Keratinocyte (primary cell): ENCODE measurements at regions not wholly inside any gene's neighbourhood (a gene's known extent, or its start where the extent isn't known, plus 50 kb on each side); places are given as distances from the start of the nearest gene placed in this dataset.

ENCODE experiments used
- DNase-seq: peaks from one replicate; pipeline ENCODE4 v3.0.0-alpha.2; 2011; ENCODE audit warnings: low read depth, missing footprints, low spot score
- FAIRE-seq: peaks from 2 replicates; lab custom pipeline; 2011; peaks lifted over from hg19 to GRCh38; lab: Jason Lieb, UNC
- H2AFZ ChIP-seq: 2 replicates; pipeline ENCODE4 v1.6.0; 2012; ENCODE audit warnings: low read length, control low read depth, inconsistent platforms; ENCODE audit not compliant: control insufficient read depth
- H3K27ac ChIP-seq: 2 replicates; pipeline ENCODE4 v1.5.1; 2011; ENCODE audit warnings: low read length; ENCODE audit not compliant: control insufficient read depth, insufficient read depth
- H3K27me3 ChIP-seq: 3 replicates; pipeline ENCODE4 v1.6.0; 2011; ENCODE audit warnings: low read length; ENCODE audit not compliant: control insufficient read depth, insufficient read depth; ENCODE audit errors: extremely low read depth
- H3K36me3 ChIP-seq, 2 experiments: 2 replicates in 1 of 2; 3 replicates in 1 of 2; pipeline ENCODE4 v1.5.1; 2011; ENCODE audit warnings: low read length in 2 of 2, mild to moderate bottlenecking in 1 of 2; ENCODE audit not compliant: control insufficient read depth in 2 of 2, insufficient read depth in 2 of 2; ENCODE audit errors: extremely low read depth in 1 of 2
- H3K4me1 ChIP-seq: 3 replicates; pipeline ENCODE4 v1.5.1; 2011; ENCODE audit warnings: low read length; ENCODE audit not compliant: control insufficient read depth, insufficient read depth; ENCODE audit errors: extremely low read depth
- H3K4me2 ChIP-seq: 3 replicates; pipeline ENCODE4 v1.6.0; 2011; ENCODE audit warnings: low read depth, low read length; ENCODE audit not compliant: control insufficient read depth, insufficient read depth; ENCODE audit errors: extremely low read depth
- H3K4me3 ChIP-seq, 3 experiments: fragments of 200-600 bp in 1 of 3; sonication (generic) in 1 of 3; 2 replicates in 2 of 3; 3 replicates in 1 of 3; pipeline ENCODE4 v1.5.1; 2011 to 2016; ENCODE audit warnings: low read length in 3 of 3, mild to moderate bottlenecking in 3 of 3, control low read depth in 2 of 3, inconsistent platforms in 1 of 3, low read depth in 1 of 3, mixed read lengths in 1 of 3, mixed run types in 1 of 3, moderate library complexity in 1 of 3; ENCODE audit not compliant: control insufficient read depth in 2 of 3, insufficient read depth in 2 of 3; ENCODE audit errors: extremely low read depth in 1 of 3
- H3K79me2 ChIP-seq: 2 replicates; pipeline ENCODE4 v1.6.0; 2012; ENCODE audit warnings: low read length; ENCODE audit not compliant: control insufficient read depth, insufficient read depth
- H3K9ac ChIP-seq: 3 replicates; pipeline ENCODE4 v1.6.0; 2011; ENCODE audit warnings: low read length; ENCODE audit not compliant: control insufficient read depth, insufficient read depth; ENCODE audit errors: extremely low read depth
- H3K9me1 ChIP-seq: 3 replicates; pipeline ENCODE4 v1.6.0; 2011; ENCODE audit warnings: low read length; ENCODE audit not compliant: control insufficient read depth, insufficient read depth; ENCODE audit errors: extremely low read depth
- H3K9me3 ChIP-seq: 2 replicates; pipeline ENCODE4 v1.5.1; 2012; ENCODE audit warnings: low read depth, low read length; ENCODE audit not compliant: control insufficient read depth
- H4K20me1 ChIP-seq: 3 replicates; pipeline ENCODE4 v1.6.0; 2011; ENCODE audit warnings: low read length; ENCODE audit not compliant: control insufficient read depth, insufficient read depth; ENCODE audit errors: extremely low read depth
- CTCF ChIP-seq, 3 experiments: IDR thresholded peaks in 1 of 3; conservative IDR thresholded peaks in 1 of 3; optimal IDR thresholded peaks in 1 of 3; 2 replicates in 2 of 3; 3 replicates in 1 of 3; pipeline versions ENCODE3 to v1.5.1; 2011; ENCODE audit warnings: low read length in 3 of 3, mild to moderate bottlenecking in 3 of 3, moderate library complexity in 2 of 3, control low read depth in 1 of 3, inconsistent platforms in 1 of 3; ENCODE audit not compliant: insufficient read depth in 2 of 3; ENCODE audit errors: extremely low read depth in 1 of 3
- EZH2 ChIP-seq: IDR thresholded peaks from one replicate; pipeline ENCODE4 v1.6.1; 2012; ENCODE audit warnings: inconsistent platforms, mild to moderate bottlenecking, low read length, moderate library complexity
- dilution Hi-C: fragments of 300-500 bp; cut with MboI; formaldehyde crosslinking; loops from one replicate; pipeline ENCODE4 v1.7.0; 2020; ENCODE audit warnings: low sequenced_read_pairs; ENCODE audit not compliant: extremely low pct_ligation_motif_present

GRCh38 chr7:25353196-25353595 is 124.9 kb upstream of the NPVF start:
- no peaks in the 10 kb centered on the region for H3K79me2 ChIP-seq

GRCh38 chr7:25353732-25354131 is 125.4 kb upstream of the NPVF start:
- Histone ChIP-seq H3K27ac (no peak overlapping the region), H3K9ac (no peak overlapping the region), H3K9me1 (no peaks in the 10 kb centered on the region), H3K79me2 (no peaks in the 10 kb centered on the region), H2AFZ (no peak overlapping the region), H3K9me3 (no peaks in the 10 kb centered on the region), H3K4me1 (no peaks in the 10 kb centered on the region), H3K27me3 (no peaks in the 10 kb centered on the region), H3K4me2 (no peak overlapping the region), H3K36me3 (no peaks in the 10 kb centered on the region), H4K20me1 (no peaks in the 10 kb centered on the region), H3K4me3 (no peak overlapping the region)
- DNase-seq (no peak), FAIRE-seq (no peak)
- dilution Hi-C loops = no loop called here
- TF ChIP-seq EZH2 (no peak), CTCF (optimal IDR thresholded peaks at IDR 0.05 in 1 of 3, IDR thresholded peaks at IDR 0.05 in 1 of 3, conservative IDR thresholded peaks at IDR 0.05 in 1 of 3; ENCODE audit: extremely low read depth in 1 of 3, insufficient read depth in 2 of 3, low read length in 3 of 3) (no peak)

More at GRCh38 chr7:25353196-25353595, 124.9 kb upstream of the NPVF start:
- FAIRE-seq (no peak), DNase-seq (no peak)
- no peak overlapping the region for H3K27ac ChIP-seq
- no peak overlapping the region for H3K4me3 ChIP-seq
- dilution Hi-C loops = no loop called here
- no peak overlapping the region for H2AFZ ChIP-seq
- H4K20me1 ChIP-seq = no peaks in the 10 kb centered on the region
- no peaks in the 10 kb centered on the region for H3K36me3 ChIP-seq
- TF ChIP-seq EZH2 (no peak), CTCF (optimal IDR thresholded peaks at IDR 0.05 in 1 of 3, IDR thresholded peaks at IDR 0.05 in 1 of 3, conservative IDR thresholded peaks at IDR 0.05 in 1 of 3; ENCODE audit: extremely low read depth in 1 of 3, insufficient read depth in 2 of 3, low read length in 3 of 3) (no peak)
- H3K9ac ChIP-seq = no peak overlapping the region
- H3K27me3 ChIP-seq = no peaks in the 10 kb centered on the region
- H3K4me1 ChIP-seq = no peaks in the 10 kb centered on the region
- H3K4me2 ChIP-seq = no peak overlapping the region
- no peaks in the 10 kb centered on the region for H3K9me3 ChIP-seq
- no peaks in the 10 kb centered on the region for H3K9me1 ChIP-seq
